GM23338 (cell line): ENCODE measurements at regions not wholly inside any gene's neighbourhood (a gene's known extent, or its start where the extent isn't known, plus 50 kb on each side); places are given as distances from the start of the nearest gene placed in this dataset.

Source experiments
- ATAC-seq: fragments of 200-7000 bp; cut with Tn5 transposase; 3 replicates; pipeline ENCODE4 v1.9.1; 2020
- DNase-seq: peaks from one replicate; pipeline ENCODE4 v3.0.0-alpha.2; 2015; ENCODE audit warnings: low spot score
- H2AFZ ChIP-seq: fragments of 200-600 bp; sonication (generic); 2 replicates; pipeline ENCODE4 v1.8.0; 2016; ENCODE audit warnings: antibody characterized with exemption, mild to moderate bottlenecking, moderate library complexity
- H3F3A ChIP-seq: fragments of 200-600 bp; sonication (generic); replicated peaks from 2 replicates; pipeline ENCODE4 v1.8.0; 2017; ENCODE audit warnings: antibody characterized with exemption, mixed run types, low read depth
- H3K27ac ChIP-seq: fragments of 200-600 bp; sonication (generic); 2 replicates; pipeline ENCODE4 v1.6.1; 2016; ENCODE audit warnings: low read depth
- H3K27me3 ChIP-seq: fragments of 200-600 bp; sonication (generic); 2 replicates; pipeline ENCODE4 v1.8.0; 2016; ENCODE audit warnings: mild to moderate bottlenecking, mixed run types, moderate library complexity; ENCODE audit not compliant: insufficient read depth
- H3K36me3 ChIP-seq: fragments of 200-600 bp; sonication (generic); 2 replicates; pipeline ENCODE4 v1.8.0; 2016; ENCODE audit warnings: mild to moderate bottlenecking; ENCODE audit not compliant: insufficient read depth
- H3K4me1 ChIP-seq: fragments of 200-600 bp; sonication (generic); 2 replicates; pipeline ENCODE4 v1.8.0; 2016; ENCODE audit warnings: mild to moderate bottlenecking, moderate library complexity; ENCODE audit not compliant: insufficient read depth
- H3K4me2 ChIP-seq: fragments of 200-600 bp; sonication (generic); 2 replicates; pipeline ENCODE4 v1.7.1; 2017; ENCODE audit warnings: mixed run types
- H3K4me3 ChIP-seq: fragments of 200-600 bp; sonication (generic); 2 replicates; pipeline ENCODE4 v1.6.1; 2016; ENCODE audit warnings: mixed run types
- H3K79me2 ChIP-seq: fragments of 200-600 bp; sonication (generic); replicated peaks from 2 replicates; pipeline ENCODE4 v1.8.0; 2017; ENCODE audit warnings: mild to moderate bottlenecking; ENCODE audit not compliant: insufficient read depth
- H3K9me2 ChIP-seq: fragments of 200-600 bp; sonication (generic); 2 replicates; pipeline ENCODE4 v1.8.0; 2017; ENCODE audit not compliant: insufficient read depth
- H4K20me1 ChIP-seq: fragments of 200-600 bp; sonication (generic); replicated peaks from 2 replicates; pipeline ENCODE4 v1.8.0; 2017; ENCODE audit warnings: mild to moderate bottlenecking; ENCODE audit not compliant: insufficient read depth
- H3K27ac Mint-ChIP-seq: 2 replicates; pipeline ENCODE4 v1.8.0; 2020; ENCODE audit warnings: inconsistent platforms, mild to moderate bottlenecking, moderate library complexity, mixed read lengths
- H3K27me3 Mint-ChIP-seq: 3 replicates; pipeline ENCODE4 v1.8.0; 2022; ENCODE audit warnings: low read depth, mild to moderate bottlenecking, moderate library complexity, mixed read lengths, inconsistent platforms; ENCODE audit not compliant: insufficient read depth, poor library complexity
- H3K36me3 Mint-ChIP-seq: 3 replicates; pipeline ENCODE4 v1.8.0; 2021; ENCODE audit warnings: low read depth, mild to moderate bottlenecking, inconsistent platforms, moderate library complexity, mixed read lengths
- H3K4me1 Mint-ChIP-seq: 3 replicates; pipeline ENCODE4 v1.8.0; 2020; ENCODE audit warnings: mild to moderate bottlenecking, inconsistent platforms, mixed read lengths
- H3K4me3 Mint-ChIP-seq: 3 replicates; pipeline ENCODE4 v1.8.0; 2021; ENCODE audit warnings: moderate library complexity, mild to moderate bottlenecking, inconsistent platforms, mixed read lengths
- H3K9me3 Mint-ChIP-seq: 3 replicates; pipeline ENCODE4 v1.8.0; 2020; ENCODE audit warnings: moderate library complexity, mild to moderate bottlenecking, inconsistent platforms, mixed read lengths
- CREB1 ChIP-seq: fragments of 250-450 bp; sonication (Bioruptor Pico); IDR thresholded peaks from 2 replicates; pipeline ENCODE4 v1.5.0; 2020; ENCODE audit warnings: low read depth, mild to moderate bottlenecking, moderate library complexity
- EZH2phosphoT487 ChIP-seq: fragments of 200-600 bp; sonication (generic); IDR thresholded peaks from one replicate; pipeline ENCODE4 v1.8.1; 2018; ENCODE audit warnings: antibody characterized with exemption; ENCODE audit not compliant: unreplicated experiment
- JUNB ChIP-seq: IDR thresholded peaks from one replicate; pipeline ENCODE4 v1.6.1; 2016; ENCODE audit warnings: antibody characterized with exemption; ENCODE audit not compliant: unreplicated experiment
- NANOG ChIP-seq: IDR thresholded peaks from 2 replicates; pipeline ENCODE4 v1.6.1; 2016; ENCODE audit warnings: antibody characterized with exemption, borderline replicate concordance
- POLR2AphosphoS5 ChIP-seq: IDR thresholded peaks from 2 replicates; pipeline ENCODE4 v1.6.1; 2016; ENCODE audit warnings: antibody characterized with exemption, low read depth
- STAT1 ChIP-seq: IDR thresholded peaks from one replicate; pipeline ENCODE4 v1.6.1; 2016; ENCODE audit warnings: antibody characterized with exemption; ENCODE audit not compliant: unreplicated experiment
- ZNF114 ChIP-seq: fragments of 250-450 bp; sonication (Bioruptor Pico); IDR thresholded peaks from 2 replicates; pipeline ENCODE4 v1.5.0; 2020; ENCODE audit warnings: mild to moderate bottlenecking, moderate library complexity
- ZNF462 ChIP-seq: fragments of 250-450 bp; sonication (Bioruptor Pico); IDR thresholded peaks from 2 replicates; pipeline ENCODE4 v1.5.0; 2020; ENCODE audit warnings: mild to moderate bottlenecking, moderate library complexity
- TF ChIP-seq, protein P1 (sequence below), 2 experiments: fragments of 200-600 bp in 1 of 2; sonication (generic) in 1 of 2; conservative IDR thresholded peaks; 2 replicates each; pipeline versions ENCODE4 v1.5.1 to v1.6.1; 2016 to 2017; ENCODE audit warnings: antibody characterized with exemption in 2 of 2, low read depth in 2 of 2, mild to moderate bottlenecking in 2 of 2, moderate library complexity in 1 of 2
- TF ChIP-seq, protein P2 (sequence below): IDR thresholded peaks from one replicate; pipeline ENCODE4 v1.6.1; 2018; ENCODE audit warnings: antibody characterized with exemption; ENCODE audit not compliant: unreplicated experiment
- TF ChIP-seq, protein P3 (sequence below): IDR thresholded peaks from 2 replicates; pipeline ENCODE4 v1.6.1; 2016; ENCODE audit warnings: antibody characterized with exemption

- Mint-ChIP-seq H3K9me3 (no peaks in the 10 kb centered on the region), H3K27me3 (no peaks in the 10 kb centered on the region), H3K4me1 (peaks cover 15% of the 10 kb centered on the region), H3K27ac (no peak overlapping the region), H3K4me3 (no peak overlapping the region), H3K36me3 (no peaks in the 10 kb centered on the region)
- H3F3A ChIP-seq = no peaks in the 10 kb centered on the region
- no peak overlapping the region for H3K4me2 ChIP-seq
- no peak overlapping the region for H3K27ac ChIP-seq
- H3K4me1 ChIP-seq = peaks cover 7% of the 10 kb centered on the region
- H3K36me3 ChIP-seq = no peaks in the 10 kb centered on the region
- no peak for ATAC-seq
- no peaks in the 10 kb centered on the region for H3K9me2 ChIP-seq
- no peaks in the 10 kb centered on the region for H4K20me1 ChIP-seq
- TF ChIP-seq JUNB (no peak), EZH2phosphoT487 (no peak), POLR2AphosphoS5 (no peak), NANOG (no peak), ZNF462 (CRISPR knock-in tag) (no peak), ZNF114 (no peak), STAT1 (no peak), CREB1 (CRISPR knock-in tag) (no peak)
- TF ChIP-seq, protein P1, sequence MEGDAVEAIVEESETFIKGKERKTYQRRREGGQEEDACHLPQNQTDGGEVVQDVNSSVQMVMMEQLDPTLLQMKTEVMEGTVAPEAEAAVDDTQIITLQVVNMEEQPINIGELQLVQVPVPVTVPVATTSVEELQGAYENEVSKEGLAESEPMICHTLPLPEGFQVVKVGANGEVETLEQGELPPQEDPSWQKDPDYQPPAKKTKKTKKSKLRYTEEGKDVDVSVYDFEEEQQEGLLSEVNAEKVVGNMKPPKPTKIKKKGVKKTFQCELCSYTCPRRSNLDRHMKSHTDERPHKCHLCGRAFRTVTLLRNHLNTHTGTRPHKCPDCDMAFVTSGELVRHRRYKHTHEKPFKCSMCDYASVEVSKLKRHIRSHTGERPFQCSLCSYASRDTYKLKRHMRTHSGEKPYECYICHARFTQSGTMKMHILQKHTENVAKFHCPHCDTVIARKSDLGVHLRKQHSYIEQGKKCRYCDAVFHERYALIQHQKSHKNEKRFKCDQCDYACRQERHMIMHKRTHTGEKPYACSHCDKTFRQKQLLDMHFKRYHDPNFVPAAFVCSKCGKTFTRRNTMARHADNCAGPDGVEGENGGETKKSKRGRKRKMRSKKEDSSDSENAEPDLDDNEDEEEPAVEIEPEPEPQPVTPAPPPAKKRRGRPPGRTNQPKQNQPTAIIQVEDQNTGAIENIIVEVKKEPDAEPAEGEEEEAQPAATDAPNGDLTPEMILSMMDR (conservative IDR thresholded peaks at IDR 0.05; ENCODE audit: low read depth in 2 of 2) = no peak
- TF ChIP-seq, protein P2, sequence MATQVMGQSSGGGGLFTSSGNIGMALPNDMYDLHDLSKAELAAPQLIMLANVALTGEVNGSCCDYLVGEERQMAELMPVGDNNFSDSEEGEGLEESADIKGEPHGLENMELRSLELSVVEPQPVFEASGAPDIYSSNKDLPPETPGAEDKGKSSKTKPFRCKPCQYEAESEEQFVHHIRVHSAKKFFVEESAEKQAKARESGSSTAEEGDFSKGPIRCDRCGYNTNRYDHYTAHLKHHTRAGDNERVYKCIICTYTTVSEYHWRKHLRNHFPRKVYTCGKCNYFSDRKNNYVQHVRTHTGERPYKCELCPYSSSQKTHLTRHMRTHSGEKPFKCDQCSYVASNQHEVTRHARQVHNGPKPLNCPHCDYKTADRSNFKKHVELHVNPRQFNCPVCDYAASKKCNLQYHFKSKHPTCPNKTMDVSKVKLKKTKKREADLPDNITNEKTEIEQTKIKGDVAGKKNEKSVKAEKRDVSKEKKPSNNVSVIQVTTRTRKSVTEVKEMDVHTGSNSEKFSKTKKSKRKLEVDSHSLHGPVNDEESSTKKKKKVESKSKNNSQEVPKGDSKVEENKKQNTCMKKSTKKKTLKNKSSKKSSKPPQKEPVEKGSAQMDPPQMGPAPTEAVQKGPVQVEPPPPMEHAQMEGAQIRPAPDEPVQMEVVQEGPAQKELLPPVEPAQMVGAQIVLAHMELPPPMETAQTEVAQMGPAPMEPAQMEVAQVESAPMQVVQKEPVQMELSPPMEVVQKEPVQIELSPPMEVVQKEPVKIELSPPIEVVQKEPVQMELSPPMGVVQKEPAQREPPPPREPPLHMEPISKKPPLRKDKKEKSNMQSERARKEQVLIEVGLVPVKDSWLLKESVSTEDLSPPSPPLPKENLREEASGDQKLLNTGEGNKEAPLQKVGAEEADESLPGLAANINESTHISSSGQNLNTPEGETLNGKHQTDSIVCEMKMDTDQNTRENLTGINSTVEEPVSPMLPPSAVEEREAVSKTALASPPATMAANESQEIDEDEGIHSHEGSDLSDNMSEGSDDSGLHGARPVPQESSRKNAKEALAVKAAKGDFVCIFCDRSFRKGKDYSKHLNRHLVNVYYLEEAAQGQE = no peak
- TF ChIP-seq, protein P3, sequence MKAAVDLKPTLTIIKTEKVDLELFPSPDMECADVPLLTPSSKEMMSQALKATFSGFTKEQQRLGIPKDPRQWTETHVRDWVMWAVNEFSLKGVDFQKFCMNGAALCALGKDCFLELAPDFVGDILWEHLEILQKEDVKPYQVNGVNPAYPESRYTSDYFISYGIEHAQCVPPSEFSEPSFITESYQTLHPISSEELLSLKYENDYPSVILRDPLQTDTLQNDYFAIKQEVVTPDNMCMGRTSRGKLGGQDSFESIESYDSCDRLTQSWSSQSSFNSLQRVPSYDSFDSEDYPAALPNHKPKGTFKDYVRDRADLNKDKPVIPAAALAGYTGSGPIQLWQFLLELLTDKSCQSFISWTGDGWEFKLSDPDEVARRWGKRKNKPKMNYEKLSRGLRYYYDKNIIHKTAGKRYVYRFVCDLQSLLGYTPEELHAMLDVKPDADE = no peak
- H3K27me3 ChIP-seq = no peaks in the 10 kb centered on the region
- no peak overlapping the region for H3K4me3 ChIP-seq
- no peak overlapping the region for H2AFZ ChIP-seq
- no peak for DNase-seq
- no peaks in the 10 kb centered on the region for H3K79me2 ChIP-seq
Observed at GRCh38 chr12:24361877-24362580, 412.6 kb upstream of the SOX5 start.
